Skeletal muscle satellite cell (primary cell): ENCODE measurements at regions not wholly inside any gene's neighbourhood (a gene's known extent, or its start where the extent isn't known, plus 50 kb on each side); places are given as distances from the start of the nearest gene placed in this dataset.

Source experiments
- H3K27me3 ChIP-seq: 2 replicates; pipeline ENCODE4 v1.7.0; 2013; ENCODE audit warnings: low read length; ENCODE audit not compliant: control insufficient read depth, insufficient read depth
- H3K36me3 ChIP-seq: 2 replicates; pipeline ENCODE4 v1.7.0; 2013; ENCODE audit warnings: mild to moderate bottlenecking, control low read depth, low read length; ENCODE audit not compliant: insufficient read depth
- H3K4me1 ChIP-seq: 2 replicates; pipeline ENCODE4 v1.7.0; 2013; ENCODE audit warnings: low read length; ENCODE audit not compliant: control insufficient read depth, insufficient read depth
- H3K4me2 ChIP-seq: 2 replicates; pipeline ENCODE4 v1.7.0; 2013; ENCODE audit warnings: mild to moderate bottlenecking, low read length
- H3K4me3 ChIP-seq: 2 replicates; pipeline ENCODE4 v1.7.0; 2013; ENCODE audit warnings: low read length
- H3K9ac ChIP-seq: 2 replicates; pipeline ENCODE4 v1.7.0; 2013; ENCODE audit warnings: mild to moderate bottlenecking, low read depth, low read length, moderate library complexity
- H3K9me3 ChIP-seq: replicated peaks from 2 replicates; pipeline ENCODE4 v1.7.0; 2013; ENCODE audit warnings: mild to moderate bottlenecking, control low read depth, low read length

GRCh38 chr4:4784379-4784778, 75.1 kb upstream of the MSX1 start:
- Histone ChIP-seq H3K4me1 (peaks cover 22% of the 10 kb centered on the region), H3K36me3 (no peaks in the 10 kb centered on the region), H3K27me3 (no peaks in the 10 kb centered on the region), H3K9ac (no peak overlapping the region), H3K4me2 (no peak overlapping the region), H3K9me3 (no peaks in the 10 kb centered on the region), H3K4me3 (no peak overlapping the region)

- Histone ChIP-seq H3K27me3 (no peaks in the 10 kb centered on the region), H3K36me3 (no peaks in the 10 kb centered on the region), H3K9ac (no peak overlapping the region), H3K4me1 (peaks cover 22% of the 10 kb centered on the region), H3K9me3 (no peaks in the 10 kb centered on the region), H3K4me3 (no peak overlapping the region), H3K4me2 (no peak overlapping the region)
Measured at GRCh38 chr4:4783847-4784246, 75.6 kb upstream of the MSX1 start.

- no peaks in the 10 kb centered on the region for H3K9me3 ChIP-seq
- H3K36me3 ChIP-seq, result no peaks in the 10 kb centered on the region
- peaks cover 22% of the 10 kb centered on the region for H3K4me1 ChIP-seq
- H3K4me3 ChIP-seq, result no peak overlapping the region
- no peak overlapping the region for H3K9ac ChIP-seq
- H3K27me3 ChIP-seq, result peaks cover 3% of the 10 kb centered on the region
- H3K4me2 ChIP-seq, result no peak overlapping the region
Measured at GRCh38 chr4:4782969-4783368, 76.5 kb upstream of the MSX1 start.

- Histone ChIP-seq H3K27me3 (peaks cover 3% of the 10 kb centered on the region), H3K9ac (no peak overlapping the region), H3K4me3 (no peak overlapping the region), H3K4me2 (peak overlapping the region; percentile 56), H3K36me3 (no peaks in the 10 kb centered on the region), H3K4me1 (peaks cover 22% of the 10 kb centered on the region), H3K9me3 (no peaks in the 10 kb centered on the region)
Measured at GRCh38 chr4:4781936-4782707, 77.3 kb upstream of the MSX1 start.

GRCh38 chr4:4780729-4781244, 78.7 kb upstream of the MSX1 start:
- H3K4me1 ChIP-seq, result peaks cover 22% of the 10 kb centered on the region
- no peak overlapping the region for H3K4me2 ChIP-seq
- peaks cover 6% of the 10 kb centered on the region for H3K27me3 ChIP-seq
- no peaks in the 10 kb centered on the region for H3K9me3 ChIP-seq
- H3K36me3 ChIP-seq, result no peaks in the 10 kb centered on the region
- H3K4me3 ChIP-seq, result no peak overlapping the region
- no peak overlapping the region for H3K9ac ChIP-seq

GRCh38 chr4:4779486-4779885, 80.0 kb upstream of the MSX1 start:
- Histone ChIP-seq H3K4me1 (peaks cover 22% of the 10 kb centered on the region), H3K4me2 (no peak overlapping the region), H3K9me3 (no peaks in the 10 kb centered on the region), H3K27me3 (peaks cover 17% of the 10 kb centered on the region), H3K36me3 (no peaks in the 10 kb centered on the region), H3K4me3 (no peak overlapping the region), H3K9ac (no peak overlapping the region)

- Histone ChIP-seq H3K4me2 (no peak overlapping the region), H3K36me3 (no peaks in the 10 kb centered on the region), H3K27me3 (peaks cover 19% of the 10 kb centered on the region), H3K9ac (no peak overlapping the region), H3K4me1 (peaks cover 22% of the 10 kb centered on the region), H3K4me3 (no peak overlapping the region), H3K9me3 (no peaks in the 10 kb centered on the region)
Measured at GRCh38 chr4:4779054-4779453, 80.4 kb upstream of the MSX1 start.

GRCh38 chr4:4778554-4778953, 80.9 kb upstream of the MSX1 start:
- no peak overlapping the region for H3K4me2 ChIP-seq
- no peak overlapping the region for H3K9ac ChIP-seq
- no peak overlapping the region for H3K4me3 ChIP-seq
- H3K27me3 ChIP-seq, result peaks cover 19% of the 10 kb centered on the region
- H3K36me3 ChIP-seq, result no peaks in the 10 kb centered on the region
- H3K4me1 ChIP-seq, result peaks cover 22% of the 10 kb centered on the region
- no peaks in the 10 kb centered on the region for H3K9me3 ChIP-seq

GRCh38 chr4:4776934-4777333, 82.5 kb upstream of the MSX1 start:
- peaks cover 15% of the 10 kb centered on the region for H3K4me1 ChIP-seq
- no peak overlapping the region for H3K4me3 ChIP-seq
- H3K36me3 ChIP-seq, result no peaks in the 10 kb centered on the region
- no peaks in the 10 kb centered on the region for H3K9me3 ChIP-seq
- H3K27me3 ChIP-seq, result peaks cover 19% of the 10 kb centered on the region
- no peak overlapping the region for H3K4me2 ChIP-seq
- H3K9ac ChIP-seq, result no peak overlapping the region

GRCh38 chr4:4776335-4776734, 83.1 kb upstream of the MSX1 start:
- Histone ChIP-seq H3K4me2 (no peak overlapping the region), H3K4me3 (no peak overlapping the region), H3K27me3 (peaks cover 19% of the 10 kb centered on the region), H3K9me3 (no peaks in the 10 kb centered on the region), H3K4me1 (peaks cover 9% of the 10 kb centered on the region), H3K36me3 (no peaks in the 10 kb centered on the region), H3K9ac (no peak overlapping the region)

- Histone ChIP-seq H3K27me3 (peaks cover 19% of the 10 kb centered on the region), H3K9me3 (no peaks in the 10 kb centered on the region), H3K9ac (no peak overlapping the region), H3K4me3 (no peak overlapping the region), H3K4me1 (peaks cover 3% of the 10 kb centered on the region), H3K36me3 (no peaks in the 10 kb centered on the region), H3K4me2 (no peak overlapping the region)
Measured at GRCh38 chr4:4775493-4776004, 83.9 kb upstream of the MSX1 start.

- no peaks in the 10 kb centered on the region for H3K9me3 ChIP-seq
- no peaks in the 10 kb centered on the region for H3K4me1 ChIP-seq
- no peak overlapping the region for H3K4me3 ChIP-seq
- no peaks in the 10 kb centered on the region for H3K36me3 ChIP-seq
- H3K9ac ChIP-seq, result no peak overlapping the region
- H3K4me2 ChIP-seq, result no peak overlapping the region
- H3K27me3 ChIP-seq, result peaks cover 16% of the 10 kb centered on the region
Measured at GRCh38 chr4:4772534-4772933, 86.9 kb upstream of the MSX1 start.
